H1 (cell line): ENCODE measurements at regions not wholly inside any gene's neighbourhood (a gene's known extent, or its start where the extent isn't known, plus 50 kb on each side); places are given as distances from the start of the nearest gene placed in this dataset.

Experiments used
- ATF3 ChIP-seq: IDR thresholded peaks from 2 replicates; pipeline ENCODE4 v1.6.1; 2011; ENCODE audit warnings: low read depth, mild to moderate bottlenecking, low read length; ENCODE audit not compliant: insufficient read depth
- BCL11A ChIP-seq, 2 experiments: IDR thresholded peaks; one replicate each; pipeline ENCODE4 v1.6.1; 2011; ENCODE audit warnings: low read depth in 2 of 2, low read length in 2 of 2, mild to moderate bottlenecking in 2 of 2
- CEBPB ChIP-seq: IDR thresholded peaks from 2 replicates; pipeline ENCODE4 v1.6.1; 2012; ENCODE audit warnings: low read depth, low read length
- CHD2 ChIP-seq: IDR thresholded peaks from 2 replicates; pipeline ENCODE4 v1.6.1; 2012; ENCODE audit warnings: low read length, improper control_type of control experiment
- CTCF ChIP-seq, 3 experiments: IDR thresholded peaks; 1 replicate in 2 of 3; 2 replicates in 1 of 3; pipeline versions ENCODE4 v1.5.1 to v1.6.1; 2011; ENCODE audit warnings: low read length in 3 of 3, mild to moderate bottlenecking in 3 of 3, inconsistent platforms in 2 of 3, low read depth in 1 of 3, moderate library complexity in 1 of 3; ENCODE audit not compliant: insufficient read depth in 1 of 3; ENCODE audit errors: control extremely low read depth in 1 of 3
- MAFK ChIP-seq: IDR thresholded peaks from 2 replicates; pipeline ENCODE4 v1.6.1; 2012; ENCODE audit warnings: low read depth, mild to moderate bottlenecking, improper control_type of control experiment, low read length
- POLR2A ChIP-seq, 2 experiments: IDR thresholded peaks; 1 replicate in 1 of 2; 2 replicates in 1 of 2; pipeline ENCODE4 v1.6.1; 2011; ENCODE audit warnings: low read depth in 2 of 2, low read length in 2 of 2, mild to moderate bottlenecking in 2 of 2; ENCODE audit errors: control extremely low read depth in 1 of 2
- POLR2AphosphoS5 ChIP-seq: IDR thresholded peaks from 2 replicates; pipeline ENCODE4 v1.6.1; 2011; ENCODE audit warnings: low read depth, low read length
- TCF12 ChIP-seq: IDR thresholded peaks from 2 replicates; pipeline ENCODE4 v1.6.1; 2011; ENCODE audit warnings: low read depth, mild to moderate bottlenecking, low read length

- no peak for TF ChIP-seq POLR2A (IDR thresholded peaks at IDR 0.05; ENCODE audit: control extremely low read depth in 1 of 2, low read depth in 2 of 2, low read length in 2 of 2)
- no peak for TF ChIP-seq CTCF (IDR thresholded peaks at IDR 0.05; ENCODE audit: control extremely low read depth in 1 of 3, insufficient read depth in 1 of 3, low read depth in 1 of 3, low read length in 3 of 3)
- no peak for TF ChIP-seq CHD2
- no peak for TF ChIP-seq MAFK
- TF ChIP-seq BCL11A (IDR thresholded peaks at IDR 0.05; ENCODE audit: low read depth in 2 of 2, low read length in 2 of 2), result no peak
- TF ChIP-seq CEBPB, result no peak
- no peak for TF ChIP-seq POLR2AphosphoS5
- TF ChIP-seq ATF3, result no peak
- TF ChIP-seq TCF12, result no peak
Observed at GRCh38 chr7:108972004-108972403, 402.3 kb downstream of the DNAJB9 start.
